Cardiac fibroblast (primary cell): ENCODE measurements at regions not wholly inside any gene's neighbourhood (a gene's known extent, or its start where the extent isn't known, plus 50 kb on each side); places are given as distances from the start of the nearest gene placed in this dataset.
A peak's percentile ranks its signal among the peaks of the same experiment; 100 is the strongest.

Source experiments
- DNase-seq, 2 donors: peaks; one replicate each; pipeline versions ENCODE4 v3.0.0 to v3.0.0-alpha.2; 2010; ENCODE audit warnings: low read depth in 2 of 2
- H3K4me3 ChIP-seq, 2 donors: replicated peaks in 1 of 2; 1 replicate in 1 of 2; 2 replicates in 1 of 2; pipeline ENCODE4 v1.5.1; 2011; ENCODE audit warnings: low read depth in 2 of 2, low read length in 2 of 2, mild to moderate bottlenecking in 2 of 2, moderate library complexity in 1 of 2
- TF ChIP-seq, protein P1 (sequence below): IDR thresholded peaks from one replicate; pipeline ENCODE4 v1.5.1; 2011; ENCODE audit warnings: low read depth, mild to moderate bottlenecking, low read length, inconsistent platforms

DNA sequence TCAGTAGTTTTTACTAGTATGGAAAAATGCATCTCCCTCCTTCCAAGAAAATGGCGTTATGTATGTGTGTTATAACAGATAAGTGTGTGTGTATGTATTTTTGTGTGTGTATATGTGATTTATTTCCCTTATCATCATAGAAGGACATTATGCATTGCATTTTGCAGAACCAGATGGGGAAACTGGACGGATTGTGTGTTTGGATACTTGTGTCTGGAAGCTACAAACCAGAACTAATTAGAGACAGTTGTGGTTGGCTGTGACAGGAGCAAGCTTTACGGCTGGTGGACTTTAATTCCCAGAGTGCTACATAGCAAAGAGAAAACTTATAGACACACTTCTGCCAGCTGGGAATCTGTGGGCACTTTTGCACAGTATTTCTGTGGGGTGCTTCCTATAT is 162.5 kb downstream of the RWDD3 start:
- no peak for DNase-seq
- TF ChIP-seq, protein P1, sequence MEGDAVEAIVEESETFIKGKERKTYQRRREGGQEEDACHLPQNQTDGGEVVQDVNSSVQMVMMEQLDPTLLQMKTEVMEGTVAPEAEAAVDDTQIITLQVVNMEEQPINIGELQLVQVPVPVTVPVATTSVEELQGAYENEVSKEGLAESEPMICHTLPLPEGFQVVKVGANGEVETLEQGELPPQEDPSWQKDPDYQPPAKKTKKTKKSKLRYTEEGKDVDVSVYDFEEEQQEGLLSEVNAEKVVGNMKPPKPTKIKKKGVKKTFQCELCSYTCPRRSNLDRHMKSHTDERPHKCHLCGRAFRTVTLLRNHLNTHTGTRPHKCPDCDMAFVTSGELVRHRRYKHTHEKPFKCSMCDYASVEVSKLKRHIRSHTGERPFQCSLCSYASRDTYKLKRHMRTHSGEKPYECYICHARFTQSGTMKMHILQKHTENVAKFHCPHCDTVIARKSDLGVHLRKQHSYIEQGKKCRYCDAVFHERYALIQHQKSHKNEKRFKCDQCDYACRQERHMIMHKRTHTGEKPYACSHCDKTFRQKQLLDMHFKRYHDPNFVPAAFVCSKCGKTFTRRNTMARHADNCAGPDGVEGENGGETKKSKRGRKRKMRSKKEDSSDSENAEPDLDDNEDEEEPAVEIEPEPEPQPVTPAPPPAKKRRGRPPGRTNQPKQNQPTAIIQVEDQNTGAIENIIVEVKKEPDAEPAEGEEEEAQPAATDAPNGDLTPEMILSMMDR, result no peak
- H3K4me3 ChIP-seq, result no peak overlapping the region

DNA sequence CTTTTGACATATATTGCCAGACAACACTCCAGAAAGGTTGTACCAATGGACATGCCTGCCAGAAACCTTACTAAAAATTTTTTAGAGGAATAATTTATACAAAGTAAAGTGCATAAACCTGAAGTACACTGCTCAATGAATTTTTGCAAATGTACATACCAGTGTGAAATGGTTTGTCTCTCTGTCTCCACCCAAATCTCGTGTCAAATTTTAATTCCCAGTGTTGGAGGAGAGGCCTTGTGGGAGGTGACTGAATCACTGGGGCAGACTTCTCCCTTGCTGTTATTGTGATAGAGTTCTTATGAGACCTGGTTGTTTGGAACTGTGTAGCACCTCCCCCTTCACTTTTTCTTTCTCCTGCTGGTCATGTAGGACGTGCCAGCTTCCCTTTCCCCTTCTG is 168.8 kb downstream of the RWDD3 start:
- H3K4me3 ChIP-seq, result no peak overlapping the region
- TF ChIP-seq, protein P1, result no peak
- no peak for DNase-seq

DNA sequence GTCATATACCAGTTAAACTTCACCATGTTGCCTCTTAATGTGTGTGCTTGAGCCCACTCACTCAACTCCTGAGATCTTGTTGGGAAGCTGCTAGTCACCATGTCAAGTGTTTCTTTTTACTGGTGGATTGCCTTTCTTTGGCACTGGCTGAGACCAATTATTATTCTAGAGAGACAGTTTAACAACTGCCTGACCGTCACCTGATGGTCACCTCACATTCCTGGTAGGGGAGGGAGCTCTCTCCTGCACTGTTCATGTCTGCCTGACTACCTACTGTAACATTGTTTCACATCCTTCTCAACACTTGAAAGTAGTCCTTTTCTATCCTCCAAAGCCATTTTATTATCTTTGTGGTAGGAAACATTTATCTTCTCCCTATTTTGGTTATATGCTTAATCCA is 172.3 kb downstream of the RWDD3 start:
- DNase-seq, result no peak
- H3K4me3 ChIP-seq, result no peak overlapping the region
- TF ChIP-seq, protein P1, result no peak

DNA sequence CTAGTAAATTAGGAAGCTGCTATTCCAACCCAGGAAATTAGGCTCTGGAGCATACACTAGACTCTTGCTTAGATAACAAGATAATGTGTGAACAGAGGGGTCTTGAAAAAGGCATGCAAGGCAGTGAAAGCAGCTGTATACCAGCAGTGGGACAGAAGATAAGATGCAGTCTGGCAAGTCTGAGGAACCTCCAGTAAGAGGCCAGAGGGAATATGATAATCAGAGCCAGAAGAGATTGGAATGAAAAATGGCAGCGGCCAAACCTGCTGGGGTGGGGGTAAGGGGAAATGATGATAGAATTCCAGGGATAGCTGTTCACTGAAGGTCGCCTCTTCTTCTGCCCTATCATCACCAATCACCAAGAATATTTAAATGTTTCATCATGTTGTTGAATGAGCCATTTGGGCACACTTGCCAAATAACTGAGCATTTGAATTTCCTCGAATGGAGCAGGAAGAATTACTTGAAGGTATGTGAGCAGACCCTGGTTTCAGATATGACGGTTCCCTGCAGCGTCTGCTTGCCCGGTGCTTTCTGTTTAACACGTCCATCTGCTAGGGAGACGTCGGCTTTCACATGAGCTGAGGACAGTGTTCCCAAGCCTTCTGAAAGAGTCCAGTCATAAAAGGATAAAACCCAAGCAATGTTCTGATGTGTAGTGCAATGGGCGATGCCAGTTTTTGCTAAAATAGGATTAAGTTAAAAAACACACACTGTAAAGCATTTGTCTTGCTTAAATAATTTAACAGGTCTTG is 173.3 kb downstream of the RWDD3 start:
- peak in 1 of 2 donors; percentile 2 for DNase-seq
- TF ChIP-seq, protein P1, result no peak
- H3K4me3 ChIP-seq, result no peak overlapping the region

DNA sequence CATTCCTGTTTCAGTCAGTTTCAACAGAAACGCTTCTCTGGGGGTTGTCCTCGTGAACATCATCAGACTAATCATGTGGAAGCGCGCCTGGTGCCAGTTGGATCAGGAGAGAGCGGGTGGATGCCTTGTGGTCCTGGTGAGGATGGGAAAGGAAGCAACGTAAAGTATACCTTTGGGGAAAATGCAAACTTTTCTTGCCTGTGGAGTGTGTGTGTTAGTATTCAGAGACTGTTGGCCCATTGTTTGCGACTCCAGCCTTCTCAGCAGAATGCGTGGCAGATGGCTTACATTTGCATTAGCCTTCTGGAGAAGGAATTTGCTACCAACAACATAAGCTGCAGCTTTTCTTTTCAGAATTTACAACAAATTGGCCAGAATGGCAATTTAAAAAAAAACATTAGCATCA is 173.9 kb downstream of the RWDD3 start:
- TF ChIP-seq, protein P1, result no peak
- H3K4me3 ChIP-seq, result no peak overlapping the region
- no peak for DNase-seq

DNA sequence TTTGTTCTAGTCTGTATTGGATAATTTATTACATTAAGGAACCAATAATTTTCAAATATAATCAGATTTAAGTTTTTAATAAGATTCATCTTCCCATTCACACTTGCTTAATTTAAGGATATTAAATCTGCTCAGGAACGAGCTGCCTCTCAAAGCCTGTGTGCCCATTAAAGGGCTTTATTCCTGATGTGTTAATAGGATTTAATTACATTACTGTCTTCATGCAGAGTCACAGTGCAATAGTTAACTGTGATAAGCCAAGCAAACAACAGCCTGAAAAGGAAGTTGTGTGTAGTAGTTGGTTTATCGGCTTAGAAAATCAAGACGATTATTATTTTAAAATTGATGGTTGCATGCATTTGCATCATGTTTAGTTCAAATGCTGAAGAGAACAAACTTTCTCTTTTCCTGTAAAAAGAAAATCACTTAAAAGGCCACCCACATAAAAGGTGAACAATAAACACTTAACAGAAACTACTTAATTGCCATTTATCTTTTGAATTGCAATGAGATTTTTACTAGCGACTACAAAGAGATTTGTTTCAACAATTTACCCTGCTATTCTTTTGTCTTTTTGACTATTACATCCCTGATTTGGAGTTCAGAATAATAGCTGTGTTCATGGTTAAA is 174.6 kb downstream of the RWDD3 start:
- TF ChIP-seq, protein P1, result no peak
- no peak for DNase-seq
- H3K4me3 ChIP-seq, result no peak overlapping the region
